NCI-H2171 treated with DMSO at 0.1 percent for 48 hours (cell line): ENCODE measurements at regions not wholly inside any gene's neighbourhood (a gene's known extent, or its start where the extent isn't known, plus 50 kb on each side); places are given as distances from the start of the nearest gene placed in this dataset.

Experiments
- DNase-seq: peaks from one replicate; lab custom pipeline; 2025; lab: John Stamatoyannopoulos, UW

DNA sequence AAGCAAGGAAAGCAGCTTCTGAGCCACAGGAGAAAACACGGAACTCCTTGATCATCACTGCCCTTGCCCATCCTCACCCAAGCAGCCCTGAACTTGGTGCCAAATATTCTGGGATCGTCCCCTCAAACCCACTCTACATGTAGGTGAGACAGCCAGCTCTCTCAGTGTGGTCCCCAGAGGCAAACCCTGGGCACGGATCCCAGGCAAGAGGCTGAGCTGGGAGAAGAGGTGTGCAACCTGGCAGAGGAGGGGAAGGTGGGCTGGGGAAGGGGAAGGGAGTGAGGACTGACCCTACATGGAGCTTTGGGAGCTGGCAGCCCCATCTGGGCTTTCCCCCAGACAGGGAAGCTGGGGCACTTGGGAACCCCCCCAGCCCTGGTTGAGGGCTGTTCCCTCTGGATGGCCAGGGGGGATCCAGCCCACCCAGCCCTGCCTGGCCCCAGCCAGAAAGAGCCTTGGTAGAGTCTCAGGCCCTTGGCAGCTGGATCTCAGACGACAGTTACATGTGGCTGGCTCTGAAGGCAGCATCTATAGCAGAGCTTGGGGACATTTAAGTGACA, 186.2 kb upstream of the CST7 start:
- DNase-seq, result peak; percentile 63

DNA sequence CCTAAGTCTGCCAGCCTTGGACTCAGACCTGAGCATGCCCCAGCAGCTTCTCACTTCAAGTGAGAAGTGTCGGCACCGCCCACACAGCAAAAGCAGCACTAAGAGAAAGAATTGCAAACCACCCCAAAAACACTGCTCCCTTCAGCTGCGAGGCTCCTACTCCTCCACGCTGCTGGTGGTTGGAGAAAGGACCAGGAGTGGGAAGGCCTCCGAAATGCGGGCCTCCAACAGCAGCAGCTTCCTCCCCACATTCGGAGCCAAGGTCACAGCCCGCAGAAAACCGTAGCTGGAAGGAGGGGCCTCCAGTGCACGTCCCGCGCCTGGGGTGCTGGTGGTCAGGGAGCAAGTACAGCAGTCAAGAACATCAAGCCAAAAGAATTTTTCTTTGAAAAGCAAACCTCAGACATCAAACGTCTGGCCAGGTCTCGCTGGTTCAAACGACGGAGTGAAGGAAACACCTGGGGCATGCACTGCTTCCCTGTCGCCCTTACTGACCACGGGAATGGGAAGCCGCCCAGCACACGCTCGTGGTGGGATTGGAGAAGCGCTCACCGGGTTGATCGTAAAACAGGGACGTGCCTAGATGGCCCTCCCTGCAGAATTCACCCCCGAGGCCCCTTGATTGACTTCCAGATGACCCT, 185.6 kb upstream of the CST7 start:
- DNase-seq, result no peak

DNA sequence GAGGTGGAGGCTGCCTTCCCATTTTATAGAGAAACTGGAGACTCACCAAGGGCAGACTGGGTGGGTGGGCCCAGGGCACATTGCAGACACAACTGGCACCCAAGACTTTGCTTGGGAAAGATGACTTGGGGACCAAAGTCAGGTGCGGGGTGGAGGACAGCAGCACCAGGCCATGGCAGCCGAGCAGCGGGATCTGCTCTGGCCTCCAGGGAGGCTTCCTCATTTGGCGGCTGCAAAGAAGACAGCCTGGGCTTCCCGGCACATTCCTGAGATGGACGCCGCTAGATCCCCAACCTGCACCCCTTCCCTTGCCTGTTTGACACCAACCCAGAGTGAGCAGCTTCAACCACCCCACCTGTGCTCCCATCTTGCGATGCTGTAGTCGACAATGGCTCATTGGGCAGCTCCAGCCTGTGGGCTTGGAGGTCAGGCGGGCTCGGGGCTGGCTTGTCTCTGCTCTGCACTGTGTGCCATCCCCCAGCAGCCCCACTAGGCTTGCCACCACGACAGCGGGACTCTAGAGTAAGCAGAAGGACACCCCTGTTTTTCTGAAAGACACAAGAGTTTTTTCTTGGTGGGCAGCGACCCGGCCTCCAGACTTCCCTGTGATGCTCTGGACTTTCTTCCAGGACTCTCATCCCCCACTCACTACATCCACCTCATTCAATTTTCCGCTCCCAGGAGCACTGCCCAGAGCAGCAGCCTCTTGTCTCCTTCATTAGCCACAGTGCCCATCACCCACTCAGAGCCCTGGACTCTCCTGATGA, 184.9 kb upstream of the CST7 start:
- no peak for DNase-seq

DNA sequence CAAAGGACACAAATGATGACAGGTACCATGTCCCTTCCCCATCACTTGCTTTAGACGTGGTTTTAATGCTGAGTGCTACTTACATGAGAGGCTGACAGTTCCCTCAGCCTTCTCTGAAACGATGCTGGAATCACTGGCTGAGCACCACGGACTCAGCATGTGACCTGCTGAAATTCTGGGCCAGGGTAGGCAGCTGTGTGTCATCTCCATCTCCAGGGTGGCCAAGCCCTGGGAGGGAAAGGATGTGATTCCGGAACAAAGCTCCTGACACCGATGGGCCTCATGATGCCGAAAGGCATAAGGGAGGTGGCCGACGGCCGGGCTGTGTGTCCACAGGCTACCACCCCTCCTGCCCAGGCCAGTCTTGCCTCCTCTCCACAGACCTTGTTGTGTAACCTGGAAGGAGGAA, 184.3 kb upstream of the CST7 start:
- no peak for DNase-seq

DNA sequence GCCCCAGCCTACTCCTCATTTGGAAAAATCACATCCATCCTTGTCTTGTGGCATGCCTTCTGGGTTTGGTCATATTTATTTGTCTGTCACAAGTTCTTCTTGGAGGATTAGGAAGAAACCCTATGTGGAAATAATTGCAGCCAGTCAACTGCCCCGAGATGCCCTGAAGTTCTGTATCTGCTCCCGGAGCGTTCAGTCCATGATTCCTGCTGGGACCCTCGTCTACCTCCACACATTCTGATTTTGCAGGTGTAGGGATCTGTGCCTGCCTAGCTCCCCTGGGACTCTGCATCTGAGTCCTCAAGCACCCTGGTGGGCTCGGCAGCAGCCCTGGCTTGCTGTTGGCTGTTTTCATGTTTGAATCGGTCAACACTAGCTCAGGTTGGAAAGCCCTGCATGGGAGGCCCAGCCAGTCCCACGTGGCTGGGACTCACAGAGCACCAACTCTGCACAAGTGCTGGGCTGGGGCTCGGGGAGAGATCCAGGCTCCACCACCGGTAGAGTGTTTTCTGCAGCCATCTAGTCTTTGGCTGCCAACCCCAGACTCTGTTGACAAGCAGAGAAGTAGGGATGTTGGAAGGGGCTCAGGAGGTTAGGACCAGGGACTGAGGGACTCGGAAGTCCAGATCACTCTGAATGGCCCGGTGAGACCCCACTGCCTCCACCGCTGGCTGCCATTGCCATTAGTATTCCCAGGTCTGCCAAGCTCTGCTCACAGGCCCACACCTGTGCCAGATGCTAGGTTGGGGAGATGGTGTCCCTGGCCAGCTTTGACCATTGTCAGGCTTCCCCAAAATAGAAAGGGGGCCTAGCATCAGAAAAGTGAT, 183.5 kb upstream of the CST7 start:
- no peak for DNase-seq

DNA sequence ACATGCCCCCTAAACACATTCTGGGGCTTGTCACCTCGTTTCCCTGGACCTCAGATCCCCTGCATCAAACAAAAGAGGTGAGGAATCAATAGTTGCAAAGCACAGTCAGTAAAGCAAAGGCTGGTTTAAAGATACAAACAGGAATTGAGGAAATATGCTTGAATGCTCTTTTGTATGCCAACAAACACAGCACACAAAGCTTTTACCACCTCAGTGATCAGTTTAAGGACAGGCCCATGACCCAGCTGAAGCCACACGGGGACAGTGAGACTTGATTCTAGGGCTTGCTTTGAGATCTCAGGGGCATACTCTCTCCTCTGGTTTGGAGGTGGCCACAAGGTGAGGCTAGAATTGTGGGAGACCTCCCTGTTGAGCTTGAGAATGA, 182.9 kb upstream of the CST7 start:
- no peak for DNase-seq

DNA sequence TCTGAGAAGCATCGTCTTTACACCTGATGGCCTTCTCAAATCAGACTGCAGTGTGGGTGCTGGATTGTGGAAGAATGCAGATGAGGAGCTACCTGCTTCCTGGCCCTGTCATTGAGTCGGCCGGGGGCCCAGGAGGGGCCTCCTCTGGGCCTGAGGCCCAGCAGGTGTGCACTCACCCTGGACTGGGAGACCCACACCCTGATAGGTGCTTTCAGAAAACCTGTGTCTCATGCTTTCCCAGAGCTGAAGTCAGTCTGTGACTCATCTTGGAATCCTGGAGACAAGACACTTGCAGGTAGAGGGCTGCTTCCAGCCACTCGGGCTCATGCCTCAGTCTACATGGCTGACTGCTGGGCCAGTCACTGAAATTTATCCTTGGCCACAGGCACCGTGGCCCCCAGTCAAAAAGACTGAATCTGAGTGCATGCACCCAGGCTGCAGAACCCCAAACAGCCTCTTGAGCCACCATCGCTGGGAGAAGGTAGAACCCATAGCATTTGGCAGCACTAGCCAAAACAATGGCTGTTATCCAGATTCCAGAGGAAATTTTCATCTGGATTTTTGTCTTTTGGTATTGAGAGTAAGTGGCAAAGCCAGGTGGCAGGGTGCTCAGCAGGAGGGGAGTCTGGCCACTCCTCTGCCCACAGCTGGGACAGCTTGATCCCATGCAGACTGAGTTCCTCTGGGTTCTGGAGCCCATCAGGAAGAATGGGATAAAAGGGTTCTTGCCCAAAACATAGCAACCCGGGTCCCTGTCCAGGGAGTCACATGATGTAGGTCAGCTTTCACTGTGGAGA, 182.0 kb upstream of the CST7 start:
- DNase-seq, result no peak

DNA sequence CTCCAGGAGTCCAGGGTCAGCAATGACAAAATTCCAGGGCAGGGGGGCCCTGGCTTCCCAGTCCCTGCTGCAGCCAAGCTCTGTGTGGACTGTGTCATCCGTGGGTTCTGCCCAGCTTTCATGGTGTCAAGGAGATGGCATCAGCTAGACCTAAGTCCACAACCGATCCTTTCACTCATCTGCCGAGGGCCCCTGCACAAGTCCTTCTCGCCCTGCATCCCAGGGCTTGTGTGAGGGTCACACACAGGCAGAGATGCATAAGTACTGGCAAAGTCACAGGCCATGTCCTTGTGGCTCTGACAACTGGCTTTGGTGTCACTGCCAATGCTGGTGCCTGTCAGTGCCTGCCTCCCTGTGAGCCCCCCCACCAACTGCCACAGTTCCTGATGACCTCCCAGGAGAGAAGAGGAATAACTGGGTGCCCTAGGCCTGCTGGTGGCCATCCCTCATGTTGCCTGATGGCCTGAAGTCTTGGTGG, 181.4 kb upstream of the CST7 start:
- no peak for DNase-seq

DNA sequence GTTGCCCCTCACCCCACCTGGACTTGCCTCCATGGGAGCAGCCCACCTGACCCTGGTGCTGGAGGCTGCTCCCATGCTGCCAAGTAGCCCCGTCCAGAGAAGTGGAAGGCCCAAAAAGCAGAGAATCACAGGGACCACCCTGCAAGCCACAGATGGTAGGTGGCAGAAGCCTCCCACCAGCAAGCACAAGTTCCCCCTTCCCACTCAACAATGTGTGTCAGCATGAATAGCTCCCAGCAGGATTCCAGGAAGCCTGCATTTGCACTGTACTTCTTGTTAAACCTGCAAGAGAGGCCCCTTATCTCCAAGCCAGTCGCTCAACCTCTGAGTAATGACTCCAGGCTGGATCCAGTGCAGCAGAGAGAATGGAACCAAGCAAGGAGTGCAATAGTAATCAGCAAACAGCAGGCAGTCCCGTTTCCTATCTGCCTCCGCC, 180.8 kb upstream of the CST7 start:
- DNase-seq, result no peak

DNA sequence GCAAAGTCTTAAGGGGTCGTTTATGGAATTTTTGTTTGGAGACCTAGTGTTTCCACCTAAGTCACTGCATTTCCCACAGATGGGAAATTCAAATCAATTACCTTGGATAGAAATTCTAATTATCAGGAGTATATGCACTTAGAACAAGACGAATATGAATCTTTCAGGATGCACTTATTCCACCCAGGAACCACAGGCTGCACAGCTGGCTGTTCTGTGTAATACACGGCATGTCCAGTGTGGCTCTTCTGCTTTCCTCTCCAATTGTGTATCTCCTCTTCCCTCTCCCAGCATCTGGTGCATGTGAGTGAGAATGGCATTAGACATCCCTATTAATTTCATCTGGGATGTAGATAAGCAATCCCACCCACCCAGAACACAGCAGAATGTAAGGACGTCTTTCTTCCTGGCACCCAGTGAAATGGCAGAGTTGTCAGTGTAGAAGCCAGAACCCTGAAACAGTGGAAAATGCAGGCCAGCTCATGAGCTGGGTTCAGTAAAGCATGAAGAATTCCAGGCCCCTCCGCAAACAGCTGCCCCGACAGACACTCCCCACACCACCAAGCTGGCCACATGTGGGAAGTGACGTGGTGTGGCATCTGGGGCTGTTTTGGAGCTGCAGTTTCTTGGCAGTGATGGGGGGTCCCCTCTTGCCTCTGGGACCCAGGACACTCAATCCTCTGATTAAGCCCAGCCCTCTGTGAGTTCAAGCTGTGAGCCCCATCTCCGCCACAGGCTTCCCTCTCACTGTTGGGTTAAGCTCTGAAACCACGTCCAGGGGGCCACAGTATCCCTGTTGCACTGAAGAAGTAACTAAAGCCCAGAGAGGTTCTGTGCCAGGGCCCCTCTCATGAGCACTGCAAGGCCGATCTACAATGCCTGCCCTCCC, 180.1 kb upstream of the CST7 start:
- DNase-seq, result no peak

DNA sequence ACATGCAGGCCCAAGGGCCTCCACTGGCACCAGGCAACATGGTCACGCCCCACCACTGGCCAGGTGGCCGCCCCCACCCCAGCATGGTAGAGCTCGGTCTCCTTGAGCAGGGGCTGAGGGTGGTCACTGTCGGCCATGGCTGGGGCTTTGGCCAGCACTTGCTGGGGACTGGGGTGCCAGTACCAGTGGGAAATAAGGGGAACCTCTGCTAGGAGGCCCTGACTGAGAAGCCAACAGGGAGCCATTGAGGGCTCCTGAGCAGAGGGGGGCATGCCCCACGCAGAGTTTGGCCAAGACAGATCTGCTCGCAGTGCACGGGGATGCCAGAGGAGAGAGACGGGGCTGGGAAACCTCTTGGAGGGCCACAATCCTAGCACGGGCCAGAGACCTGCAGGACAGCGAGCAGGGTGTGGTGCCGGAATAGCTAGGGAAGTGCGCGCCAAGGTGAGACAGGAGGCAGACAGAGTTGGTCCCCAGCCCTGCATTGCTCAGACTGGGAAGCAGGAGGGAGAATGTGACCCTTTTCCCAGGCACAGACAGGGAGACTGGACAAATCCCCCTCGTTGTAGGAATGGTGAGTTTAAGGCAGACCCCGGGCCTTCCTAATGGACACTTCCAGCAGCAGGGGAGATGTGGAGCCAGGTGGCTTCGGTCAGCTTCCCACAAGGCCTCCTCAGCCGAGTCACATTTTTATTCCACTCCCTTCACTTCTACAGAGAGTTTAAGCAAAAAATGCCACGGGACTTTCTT, 179.0 kb upstream of the CST7 start:
- no peak for DNase-seq

DNA sequence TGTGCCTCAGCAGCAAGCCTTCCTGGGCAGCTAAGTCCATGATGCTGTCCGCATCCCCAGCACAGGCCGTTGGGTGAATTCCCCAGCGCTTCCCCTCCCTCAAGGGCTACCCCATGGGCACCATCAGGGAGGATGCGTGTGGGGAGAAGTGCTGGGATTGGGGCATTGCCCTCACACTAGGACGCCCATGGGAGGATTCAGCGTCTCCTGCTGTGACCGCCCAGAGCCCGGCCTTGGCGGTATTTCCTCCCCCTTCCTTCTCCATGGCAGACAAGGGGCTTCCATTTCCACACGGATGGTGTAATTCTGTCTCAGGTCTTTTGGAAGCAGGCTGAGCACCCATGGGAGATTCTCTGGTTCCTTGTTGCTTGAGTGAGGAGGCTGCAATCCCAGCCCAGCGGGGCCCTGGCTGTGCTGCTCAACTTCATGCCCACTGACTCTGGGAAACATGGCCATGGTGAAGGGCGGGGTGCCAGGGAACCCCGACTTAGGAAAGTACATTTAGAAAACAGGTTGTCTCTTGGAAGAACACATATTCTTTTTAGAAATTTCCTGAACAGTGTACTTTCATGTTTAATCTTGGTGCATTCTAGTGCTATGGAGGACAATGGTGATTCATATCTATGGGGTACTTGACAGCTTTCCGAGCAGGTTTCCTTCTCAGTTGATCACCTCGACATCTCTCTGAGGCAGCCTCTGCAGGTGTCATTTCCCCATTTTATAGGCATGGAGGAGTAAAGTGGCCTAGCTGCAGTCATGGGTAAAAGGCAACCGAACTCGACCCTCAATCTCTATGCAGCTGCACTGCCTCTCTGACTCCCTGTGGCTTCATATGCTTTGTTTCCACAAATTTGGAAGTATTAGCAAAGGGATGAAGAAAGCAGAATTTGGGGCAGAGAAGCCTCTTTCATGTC, 178.2 kb upstream of the CST7 start:
- DNase-seq, result no peak

DNA sequence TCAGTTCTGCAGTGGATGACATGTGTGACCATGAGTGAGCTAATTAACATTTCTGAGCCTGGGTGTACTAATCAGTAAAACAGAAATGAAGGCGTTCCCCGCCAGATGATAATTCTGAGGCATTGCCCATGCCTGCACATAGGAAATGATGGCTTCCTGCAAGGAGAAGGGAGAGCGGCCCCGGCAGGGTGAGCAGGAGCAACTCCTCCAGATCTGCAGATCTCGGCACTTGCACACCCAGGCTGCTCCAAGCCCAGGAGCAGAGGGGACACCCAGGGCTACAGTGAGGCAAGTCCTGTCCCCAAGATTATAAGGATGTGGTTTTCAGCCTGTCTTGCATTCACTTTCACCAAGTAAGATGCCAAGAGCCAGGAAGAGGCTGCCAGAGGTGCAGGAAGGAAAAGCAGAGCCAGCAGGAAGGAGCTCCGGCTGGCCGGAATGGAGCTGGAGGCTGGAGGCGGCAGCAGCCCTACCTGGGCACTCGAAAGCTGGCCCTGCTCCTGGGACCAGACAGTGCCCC, 177.5 kb upstream of the CST7 start:
- no peak for DNase-seq

DNA sequence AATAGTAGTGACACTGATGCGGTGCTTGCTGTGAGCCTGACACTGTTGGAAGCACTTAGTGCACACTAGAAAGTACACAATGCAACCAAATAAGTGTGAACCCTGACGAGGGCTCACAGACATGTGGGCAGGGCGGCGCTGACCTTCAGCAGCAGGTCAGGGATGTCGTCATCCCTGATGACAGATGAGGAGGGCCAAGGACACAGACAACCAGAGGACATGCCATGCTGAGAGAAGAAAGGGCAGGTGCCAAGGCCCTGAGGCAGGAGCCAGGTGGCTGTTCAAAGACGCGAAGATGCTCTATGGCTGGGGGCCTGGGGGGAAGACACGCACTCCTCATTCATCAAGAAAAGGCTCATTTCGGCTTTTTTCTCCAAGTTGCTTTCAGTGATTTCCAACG, 176.4 kb upstream of the CST7 start:
- no peak for DNase-seq

DNA sequence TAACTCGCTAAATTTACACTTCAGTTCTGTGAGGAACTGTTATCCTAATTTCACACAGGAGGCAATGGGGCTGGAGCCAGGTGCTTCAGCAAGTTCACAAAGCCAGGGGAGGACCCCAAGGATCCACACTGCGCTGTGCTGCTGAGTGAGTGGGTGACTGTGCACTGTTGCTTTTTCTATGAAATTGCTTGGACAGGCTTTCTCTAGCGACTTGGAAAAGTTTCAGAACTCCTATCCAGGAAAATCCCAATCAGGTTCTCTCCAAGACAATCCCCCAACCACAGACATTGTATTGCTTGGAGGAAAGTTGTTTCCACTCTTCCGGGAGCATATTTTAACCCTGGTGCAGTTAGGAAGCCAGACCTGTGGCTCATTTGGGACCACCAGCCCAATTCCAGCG, 175.9 kb upstream of the CST7 start:
- DNase-seq, result no peak

DNA sequence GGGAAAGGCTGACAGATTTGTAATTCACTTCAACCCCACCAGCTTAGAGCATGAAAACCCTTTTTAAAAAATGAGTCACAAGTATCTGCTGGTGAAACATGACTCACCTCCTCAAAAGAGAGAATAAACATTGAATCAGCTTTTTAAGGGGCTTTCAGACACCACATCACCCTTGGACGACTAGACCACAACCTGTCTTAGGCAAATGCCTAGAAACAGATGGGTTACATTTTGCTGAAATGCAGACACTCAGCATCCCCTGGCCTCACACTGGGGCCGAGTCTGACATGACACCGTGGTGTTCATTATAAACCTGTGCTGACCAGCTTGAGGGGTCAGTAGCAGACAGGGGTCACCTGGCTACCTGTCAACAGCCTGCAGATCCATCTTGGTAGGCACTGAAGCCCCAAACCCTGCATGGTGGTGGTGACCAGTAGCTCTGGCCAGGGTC, 175.3 kb upstream of the CST7 start:
- DNase-seq, result no peak

DNA sequence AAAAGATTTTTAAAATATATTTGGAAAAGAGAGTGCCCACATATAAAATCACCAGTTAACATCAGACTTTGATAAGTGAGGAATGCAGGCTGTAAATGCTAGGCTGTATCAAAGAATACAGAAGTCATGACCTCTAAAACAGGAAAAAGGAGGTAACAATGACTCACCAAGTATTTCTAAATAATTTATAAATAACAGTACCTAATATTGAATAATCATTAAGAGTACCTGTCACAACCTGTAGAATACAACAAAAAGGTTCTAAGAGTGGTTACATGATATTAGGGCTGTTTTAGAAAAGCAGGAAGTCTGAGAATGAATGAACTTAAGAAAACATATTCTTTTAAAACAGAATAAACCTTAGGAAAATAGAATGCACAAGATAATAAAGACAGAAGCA, 173.1 kb upstream of the CST7 start:
- DNase-seq, result no peak

DNA sequence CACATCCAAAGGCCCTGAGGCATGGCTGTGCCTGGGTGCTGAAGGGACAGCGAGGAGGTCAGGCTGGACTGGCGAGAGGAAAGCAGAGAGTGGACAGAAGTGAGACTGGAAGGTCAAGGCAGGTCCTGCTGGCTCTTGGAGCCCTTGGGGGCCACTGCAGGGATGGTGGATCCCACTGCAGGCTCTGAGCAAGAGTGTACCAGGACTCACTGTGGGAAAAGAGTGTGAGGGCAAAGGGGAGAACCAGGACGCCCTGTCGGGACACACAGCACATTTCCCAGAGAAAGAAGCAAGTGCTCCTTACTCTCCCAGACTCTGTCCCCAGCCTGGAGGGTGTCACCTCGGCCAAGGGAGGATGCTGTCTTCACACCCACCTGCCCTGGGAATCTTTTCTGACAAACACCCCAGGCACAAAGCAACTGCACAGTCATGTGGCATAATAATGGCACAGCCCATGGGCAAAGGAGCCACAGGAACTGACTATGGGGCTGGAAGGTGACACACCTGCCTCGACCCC, 172.3 kb upstream of the CST7 start:
- DNase-seq, result no peak
